ENCODE measurements at regions not wholly inside any gene's neighbourhood (a gene's known extent, or its start where the extent isn't known, plus 50 kb on each side); places are given as distances from the start of the nearest gene placed in this dataset.

DNA sequence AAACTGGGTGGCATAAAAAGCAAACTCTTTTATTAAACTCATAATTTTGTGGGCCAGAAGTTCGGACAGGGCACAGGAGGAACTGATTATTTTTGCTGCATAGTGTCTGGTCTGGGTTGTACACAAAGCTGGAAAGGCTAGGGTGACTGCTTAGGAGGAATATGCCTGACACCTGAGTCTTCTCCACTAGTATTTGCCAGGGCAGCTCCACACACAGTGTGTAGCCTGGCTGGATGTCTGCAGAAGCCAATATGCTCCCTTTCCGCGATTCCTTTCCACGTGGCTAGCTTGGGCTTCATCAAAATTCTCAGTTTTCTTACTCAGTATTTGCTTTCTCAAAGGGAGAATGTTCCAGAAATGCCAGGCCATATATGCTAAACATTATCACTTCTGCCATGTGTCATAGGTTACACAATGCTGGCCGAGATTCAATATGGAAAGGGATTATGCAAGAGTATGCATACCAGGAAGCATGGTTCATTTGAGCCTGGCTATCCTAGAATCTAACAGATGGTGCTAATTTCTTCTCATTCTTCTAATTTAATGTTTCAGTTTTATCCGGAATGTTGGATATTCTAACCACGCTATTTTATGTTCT is 142.7 kb upstream of the DOK6 start:
- TF ChIP-seq, protein P1, sequence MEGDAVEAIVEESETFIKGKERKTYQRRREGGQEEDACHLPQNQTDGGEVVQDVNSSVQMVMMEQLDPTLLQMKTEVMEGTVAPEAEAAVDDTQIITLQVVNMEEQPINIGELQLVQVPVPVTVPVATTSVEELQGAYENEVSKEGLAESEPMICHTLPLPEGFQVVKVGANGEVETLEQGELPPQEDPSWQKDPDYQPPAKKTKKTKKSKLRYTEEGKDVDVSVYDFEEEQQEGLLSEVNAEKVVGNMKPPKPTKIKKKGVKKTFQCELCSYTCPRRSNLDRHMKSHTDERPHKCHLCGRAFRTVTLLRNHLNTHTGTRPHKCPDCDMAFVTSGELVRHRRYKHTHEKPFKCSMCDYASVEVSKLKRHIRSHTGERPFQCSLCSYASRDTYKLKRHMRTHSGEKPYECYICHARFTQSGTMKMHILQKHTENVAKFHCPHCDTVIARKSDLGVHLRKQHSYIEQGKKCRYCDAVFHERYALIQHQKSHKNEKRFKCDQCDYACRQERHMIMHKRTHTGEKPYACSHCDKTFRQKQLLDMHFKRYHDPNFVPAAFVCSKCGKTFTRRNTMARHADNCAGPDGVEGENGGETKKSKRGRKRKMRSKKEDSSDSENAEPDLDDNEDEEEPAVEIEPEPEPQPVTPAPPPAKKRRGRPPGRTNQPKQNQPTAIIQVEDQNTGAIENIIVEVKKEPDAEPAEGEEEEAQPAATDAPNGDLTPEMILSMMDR (conservative IDR thresholded peaks at IDR 0.05; ENCODE audit: low read depth, low read length), result no peak
- TF ChIP-seq RAD21 (IDR thresholded peaks at IDR 0.05; ENCODE audit: low read length), result no peak
- TF ChIP-seq MAFK (IDR thresholded peaks at IDR 0.05; ENCODE audit: low read depth, low read length), result no peak
- no peak for TF ChIP-seq USF2 (IDR thresholded peaks at IDR 0.05; ENCODE audit: low read depth, low read length)
- no peak for TF ChIP-seq POLR2A (IDR thresholded peaks at IDR 0.05; ENCODE audit: low read depth, low read length)
- no peak for TF ChIP-seq RFX5 (IDR thresholded peaks at IDR 0.05; ENCODE audit: low read depth, low read length)
- TF ChIP-seq, protein P2, sequence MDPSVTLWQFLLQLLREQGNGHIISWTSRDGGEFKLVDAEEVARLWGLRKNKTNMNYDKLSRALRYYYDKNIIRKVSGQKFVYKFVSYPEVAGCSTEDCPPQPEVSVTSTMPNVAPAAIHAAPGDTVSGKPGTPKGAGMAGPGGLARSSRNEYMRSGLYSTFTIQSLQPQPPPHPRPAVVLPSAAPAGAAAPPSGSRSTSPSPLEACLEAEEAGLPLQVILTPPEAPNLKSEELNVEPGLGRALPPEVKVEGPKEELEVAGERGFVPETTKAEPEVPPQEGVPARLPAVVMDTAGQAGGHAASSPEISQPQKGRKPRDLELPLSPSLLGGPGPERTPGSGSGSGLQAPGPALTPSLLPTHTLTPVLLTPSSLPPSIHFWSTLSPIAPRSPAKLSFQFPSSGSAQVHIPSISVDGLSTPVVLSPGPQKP (IDR thresholded peaks at IDR 0.05; ENCODE audit: borderline replicate concordance, low read depth, low read length), result no peak
- TF ChIP-seq MXI1 (IDR thresholded peaks at IDR 0.05; ENCODE audit: borderline replicate concordance, low read depth, low read length), result no peak
- TF ChIP-seq SMC3 (IDR thresholded peaks at IDR 0.05; ENCODE audit: low read depth, low read length), result no peak
